Kidney capillary endothelial cell (primary cell): ENCODE measurements at regions not wholly inside any gene's neighbourhood (a gene's known extent, or its start where the extent isn't known, plus 50 kb on each side); places are given as distances from the start of the nearest gene placed in this dataset.

Experiments
- DNase-seq: peaks from one replicate; pipeline ENCODE4 v3.0.0-alpha.2; 2018; ENCODE audit warnings: low spot score

- no peak for DNase-seq
Measured at GRCh38 chr18:78629426-78629825, 350.2 kb upstream of the SALL3 start.

- DNase-seq, result no peak
Measured at GRCh38 chr18:78630356-78630755, 349.3 kb upstream of the SALL3 start.

- no peak for DNase-seq
Measured at GRCh38 chr18:78630981-78631510, 348.6 kb upstream of the SALL3 start.

GRCh38 chr18:78632111-78632541 lies 347.5 kb upstream of the SALL3 start:
- no peak for DNase-seq

- no peak for DNase-seq
Measured at GRCh38 chr18:78634061-78634696, 345.4 kb upstream of the SALL3 start.

- no peak for DNase-seq
Measured at GRCh38 chr18:78635093-78635800, 344.4 kb upstream of the SALL3 start.

- DNase-seq, result no peak
Measured at GRCh38 chr18:78636260-78636659, 343.4 kb upstream of the SALL3 start.

- DNase-seq, result no peak
Measured at GRCh38 chr18:78637442-78638402, 341.9 kb upstream of the SALL3 start.

GRCh38 chr18:78639006-78639950 lies 340.3 kb upstream of the SALL3 start:
- DNase-seq, result no peak

- no peak for DNase-seq
Measured at GRCh38 chr18:78640246-78640995, 339.2 kb upstream of the SALL3 start.

- DNase-seq, result no peak
Measured at GRCh38 chr18:78641689-78642231, 337.9 kb upstream of the SALL3 start.

- no peak for DNase-seq
Measured at GRCh38 chr18:78642296-78642951, 337.2 kb upstream of the SALL3 start.

- no peak for DNase-seq
Measured at GRCh38 chr18:78643004-78643403, 336.6 kb upstream of the SALL3 start.

- DNase-seq, result no peak
Measured at GRCh38 chr18:78643981-78644380, 335.6 kb upstream of the SALL3 start.

- no peak for DNase-seq
Measured at GRCh38 chr18:78645216-78645615, 334.4 kb upstream of the SALL3 start.

GRCh38 chr18:78647018-78647417 lies 332.6 kb upstream of the SALL3 start:
- no peak for DNase-seq

GRCh38 chr18:78649421-78649820 lies 330.2 kb upstream of the SALL3 start:
- no peak for DNase-seq

GRCh38 chr18:78650926-78651325 lies 328.7 kb upstream of the SALL3 start:
- no peak for DNase-seq

GRCh38 chr18:78652001-78652545 lies 327.5 kb upstream of the SALL3 start:
- DNase-seq, result no peak
